GM12891 (cell line): ENCODE measurements at regions not wholly inside any gene's neighbourhood (a gene's known extent, or its start where the extent isn't known, plus 50 kb on each side); places are given as distances from the start of the nearest gene placed in this dataset.

Experiments used
- PAX5 ChIP-seq: IDR thresholded peaks from 2 replicates; pipeline ENCODE4 v1.6.1; 2011; ENCODE audit warnings: low read length, moderate library complexity, mild to moderate bottlenecking; ENCODE audit not compliant: insufficient read depth, severe bottlenecking
- POLR2A ChIP-seq: IDR thresholded peaks from 2 replicates; pipeline ENCODE4 v1.6.1; 2011; ENCODE audit warnings: low read depth, low read length, control low read depth
- POLR2AphosphoS5 ChIP-seq: IDR thresholded peaks from 2 replicates; pipeline ENCODE4 v1.6.1; 2011; ENCODE audit warnings: low read depth, low read length, control low read depth
- POU2F2 ChIP-seq: IDR thresholded peaks from 2 replicates; pipeline ENCODE4 v1.6.1; 2011; ENCODE audit warnings: low read depth, mild to moderate bottlenecking, control low read depth, low read length, moderate library complexity
- SPI1 ChIP-seq: IDR thresholded peaks from 2 replicates; pipeline ENCODE4 v1.6.1; 2011; ENCODE audit warnings: low read depth, low read length, control low read depth
- TAF1 ChIP-seq: IDR thresholded peaks from 2 replicates; pipeline ENCODE4 v1.6.1; 2011; ENCODE audit warnings: low read depth, low read length, control low read depth

- no peak for TF ChIP-seq POLR2A
- no peak for TF ChIP-seq TAF1
- TF ChIP-seq POLR2AphosphoS5: no peak
- no peak for TF ChIP-seq POU2F2
- TF ChIP-seq SPI1: no peak
- TF ChIP-seq PAX5: no peak
These were observed 528.6 kb upstream of the CELF2 start for GRCh38 chr10:10489076-10489475.
